ENCODE measurements at regions not wholly inside any gene's neighbourhood (a gene's known extent, or its start where the extent isn't known, plus 50 kb on each side); places are given as distances from the start of the nearest gene placed in this dataset.

DNA sequence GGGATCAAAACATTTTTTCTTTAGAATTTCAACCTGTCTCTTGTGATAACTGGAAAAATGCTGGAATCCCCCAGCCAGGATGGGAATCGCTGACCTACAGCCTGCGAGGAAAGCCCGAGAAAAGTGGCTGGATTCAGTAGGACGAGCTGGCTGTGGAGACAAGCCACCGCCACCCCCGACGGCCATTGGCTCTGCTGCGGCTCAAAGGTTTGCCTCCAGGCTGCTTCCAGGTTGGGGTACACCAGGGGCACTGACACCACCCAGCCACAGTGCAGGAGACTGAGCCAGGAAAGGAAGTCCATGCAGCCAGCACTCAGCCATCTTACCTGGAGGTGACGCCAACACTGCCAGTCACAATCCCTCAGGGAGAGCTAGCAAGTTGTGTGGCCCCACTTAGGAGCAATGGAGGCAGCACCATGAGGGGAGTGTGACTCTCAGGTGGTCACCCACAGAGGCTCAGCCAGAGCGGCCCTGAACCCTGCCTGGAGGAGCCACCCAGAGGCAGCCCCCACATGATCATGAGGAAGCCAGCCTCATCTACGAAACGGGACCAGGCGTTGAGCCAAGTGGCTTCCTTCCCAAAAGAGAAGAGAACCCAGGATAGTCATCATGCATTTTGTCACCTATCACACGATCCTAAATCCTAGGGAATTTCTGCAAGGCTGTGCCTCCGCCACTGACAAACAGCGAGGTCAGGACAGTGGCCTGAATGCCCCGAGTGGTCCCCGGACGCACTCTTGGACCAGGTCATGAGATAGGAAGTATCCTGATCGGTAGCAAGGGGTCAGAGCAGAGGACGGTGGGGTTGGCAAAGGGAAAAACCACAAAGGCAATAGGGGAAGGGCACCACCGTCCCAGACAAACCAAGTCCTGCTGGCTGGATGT, 84.8 kb downstream of the RBFOX3 start:
- H3K27me3 Mint-ChIP-seq (ENCODE audit: low read depth), result peaks cover 3% of the 10 kb centered on the region

DNA sequence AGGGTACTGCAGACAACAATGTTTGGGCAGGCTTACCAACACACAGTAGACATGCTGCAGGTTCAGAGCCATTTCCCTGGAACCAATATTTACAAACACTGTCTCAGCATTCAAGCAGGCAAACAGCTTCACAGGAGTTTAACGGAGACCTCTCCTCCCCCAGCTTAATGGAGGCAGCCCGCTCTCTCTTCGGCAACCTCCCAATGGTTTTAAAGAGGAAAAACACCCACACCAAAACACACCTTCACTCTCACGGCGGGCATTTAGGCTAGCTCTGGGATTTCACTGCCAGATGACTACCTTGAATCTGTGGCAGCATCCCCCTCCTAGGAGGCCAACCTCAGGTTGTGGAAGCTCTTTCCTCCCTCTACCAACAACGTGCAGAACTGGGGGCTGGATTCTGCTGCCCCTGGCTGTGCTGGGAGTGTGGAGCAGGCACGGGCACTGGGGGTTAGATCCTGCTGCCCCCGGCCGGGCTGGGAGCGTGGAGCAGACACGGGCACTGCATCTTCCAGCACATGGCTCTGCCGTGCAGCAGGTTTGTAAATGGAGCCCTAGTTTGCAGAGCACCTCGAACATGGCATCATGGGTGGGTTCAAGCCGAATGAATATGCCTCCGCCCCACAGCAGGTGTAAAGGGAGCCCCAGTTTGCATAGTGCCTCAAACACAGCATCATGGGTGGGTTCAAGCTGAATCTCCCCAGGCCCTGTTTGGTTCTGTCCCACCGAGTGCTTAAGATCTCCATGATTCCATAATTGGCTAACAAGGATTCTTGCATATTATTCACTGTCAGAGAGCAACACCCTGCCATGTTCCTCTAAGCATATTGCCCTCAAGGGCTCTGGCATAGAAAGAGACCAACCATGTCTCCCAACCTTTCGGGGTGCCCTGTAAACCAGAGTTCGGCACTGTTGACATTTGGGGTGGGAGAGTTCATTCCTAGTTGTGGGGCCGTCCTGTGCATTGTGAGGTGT, 86.4 kb downstream of the RBFOX3 start:
- Mint-ChIP-seq H3K36me3 (ENCODE audit: low read depth) (no peaks in the 10 kb centered on the region), H3K27ac (no peak overlapping the region), H3K9me3 (ENCODE audit: insufficient read depth) (no peaks in the 10 kb centered on the region), H3K4me3 (no peak overlapping the region), H3K27me3 (ENCODE audit: low read depth) (peaks cover 3% of the 10 kb centered on the region), H3K4me1 (ENCODE audit: low read depth) (no peaks in the 10 kb centered on the region)
- ATAC-seq (no peak), DNase-seq (no peak)
- POLR2A ChIA-PET, result no interaction called here
- CTCF ChIA-PET, result no interaction called here

More for the DNA sequence above, 84.8 kb downstream of the RBFOX3 start:
- ATAC-seq (no peak), DNase-seq (no peak)
- Mint-ChIP-seq H3K4me1 (ENCODE audit: low read depth) (no peaks in the 10 kb centered on the region), H3K9me3 (ENCODE audit: insufficient read depth) (no peaks in the 10 kb centered on the region), H3K36me3 (ENCODE audit: low read depth) (no peaks in the 10 kb centered on the region), H3K27ac (no peak overlapping the region), H3K4me3 (no peak overlapping the region)
- ChIA-PET CTCF (no interaction called here), POLR2A (no interaction called here)

DNA sequence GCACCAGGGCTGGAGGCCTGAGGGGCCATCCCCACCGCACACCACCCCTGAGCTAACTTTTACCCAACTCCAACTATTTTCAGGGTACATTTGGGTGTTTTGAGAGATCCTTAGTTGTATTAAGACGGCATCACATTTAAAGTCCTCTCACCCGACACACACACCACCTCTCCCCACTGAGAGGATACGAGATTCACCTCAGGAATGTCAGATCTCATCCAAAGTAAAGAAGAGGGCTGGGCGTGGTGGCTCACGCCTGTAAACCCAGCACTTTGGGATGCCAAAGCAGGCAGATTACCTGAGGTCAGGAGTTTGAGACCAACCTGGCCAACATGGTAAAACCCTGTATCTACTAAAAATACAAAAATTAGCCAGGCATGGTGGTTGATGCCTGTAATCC, 88.4 kb downstream of the RBFOX3 start:
- no peaks in the 10 kb centered on the region for H3K9me3 Mint-ChIP-seq (ENCODE audit: insufficient read depth)
- ATAC-seq, result no peak
- ChIA-PET CTCF (no interaction called here), POLR2A (no interaction called here)
- H3K4me3 Mint-ChIP-seq, result no peak overlapping the region
- H3K36me3 Mint-ChIP-seq (ENCODE audit: low read depth), result no peaks in the 10 kb centered on the region
- H3K4me1 Mint-ChIP-seq (ENCODE audit: low read depth), result no peaks in the 10 kb centered on the region
- no peaks in the 10 kb centered on the region for H3K27me3 Mint-ChIP-seq (ENCODE audit: low read depth)
- no peak overlapping the region for H3K27ac Mint-ChIP-seq
- no peak for DNase-seq

DNA sequence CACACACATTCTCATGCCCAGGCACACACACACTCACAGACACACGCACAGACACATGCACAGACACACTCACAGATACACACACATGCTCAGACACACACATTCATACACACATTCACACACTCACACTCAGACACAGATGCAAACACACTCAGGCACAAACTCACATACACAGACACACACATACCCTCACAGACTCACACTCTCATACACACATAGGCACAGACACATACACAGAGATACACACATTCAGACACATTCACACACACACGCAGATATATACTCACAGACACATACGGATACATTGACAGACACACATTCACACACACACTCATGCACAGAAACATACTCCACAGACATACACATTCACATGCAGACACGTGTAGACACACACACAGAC, 89.6 kb downstream of the RBFOX3 start:
- Mint-ChIP-seq H3K4me3 (no peak overlapping the region), H3K9me3 (ENCODE audit: insufficient read depth) (no peaks in the 10 kb centered on the region), H3K36me3 (ENCODE audit: low read depth) (no peaks in the 10 kb centered on the region), H3K4me1 (ENCODE audit: low read depth) (no peaks in the 10 kb centered on the region), H3K27me3 (ENCODE audit: low read depth) (no peaks in the 10 kb centered on the region), H3K27ac (no peak overlapping the region)
- ATAC-seq, result no peak
- ChIA-PET CTCF (no interaction called here), POLR2A (no interaction called here)
- DNase-seq, result no peak

DNA sequence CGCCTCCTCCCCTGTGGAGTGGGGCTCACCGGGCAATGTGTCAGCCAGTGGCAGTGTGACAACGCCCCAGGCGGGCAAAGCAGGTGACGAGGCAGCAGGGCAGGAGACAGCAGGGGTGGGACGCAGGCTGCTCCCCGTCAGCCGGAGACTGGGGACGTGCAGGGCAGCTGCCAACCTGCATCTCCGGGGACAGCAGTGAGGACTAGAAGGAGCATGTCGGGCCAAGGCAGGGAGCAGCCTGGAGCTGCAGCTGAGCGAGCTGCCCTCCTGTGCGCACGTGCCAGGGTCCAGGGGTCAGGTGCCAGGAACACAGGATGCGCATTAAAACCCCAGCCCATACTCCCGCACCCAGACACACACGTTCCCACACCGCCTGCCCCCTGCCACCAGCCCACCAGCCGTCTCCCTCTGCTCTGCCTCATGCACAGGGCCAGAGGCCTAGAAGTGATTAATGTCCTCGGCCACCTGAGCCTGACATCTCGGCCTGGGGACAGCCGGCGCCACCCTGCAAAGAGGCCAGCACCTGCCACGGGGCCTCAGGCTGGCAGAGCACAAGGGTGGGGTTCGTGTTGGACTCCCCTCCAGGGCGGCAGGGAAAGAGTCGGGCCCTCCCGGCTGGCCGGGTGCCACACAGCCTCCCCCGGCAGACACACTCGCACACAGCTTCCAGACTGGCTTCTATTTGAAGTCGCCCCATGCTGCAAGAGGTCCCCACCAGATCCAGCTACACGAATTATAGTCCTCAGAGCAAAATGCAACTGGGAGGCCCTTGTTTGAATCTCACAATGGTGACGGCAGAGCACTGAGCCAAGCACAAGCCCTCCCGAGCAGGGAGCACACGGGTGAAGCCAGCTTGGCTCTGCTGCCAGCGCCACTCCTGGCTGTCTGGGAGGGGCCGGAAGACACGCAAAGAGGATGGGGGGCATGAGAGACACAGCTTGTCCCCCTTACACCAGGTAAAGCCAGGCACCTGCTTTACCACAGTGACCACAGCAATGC, 90.4 kb downstream of the RBFOX3 start:
- CTCF ChIA-PET, result no interaction called here
- POLR2A ChIA-PET, result no interaction called here
- no peak for ATAC-seq
- H3K9me3 Mint-ChIP-seq (ENCODE audit: insufficient read depth), result no peaks in the 10 kb centered on the region
- no peaks in the 10 kb centered on the region for H3K4me1 Mint-ChIP-seq (ENCODE audit: low read depth)
- H3K27me3 Mint-ChIP-seq (ENCODE audit: low read depth), result peaks cover 3% of the 10 kb centered on the region
- no peak for DNase-seq
- H3K27ac Mint-ChIP-seq, result no peak overlapping the region
- no peaks in the 10 kb centered on the region for H3K36me3 Mint-ChIP-seq (ENCODE audit: low read depth)
- H3K4me3 Mint-ChIP-seq, result no peak overlapping the region

DNA sequence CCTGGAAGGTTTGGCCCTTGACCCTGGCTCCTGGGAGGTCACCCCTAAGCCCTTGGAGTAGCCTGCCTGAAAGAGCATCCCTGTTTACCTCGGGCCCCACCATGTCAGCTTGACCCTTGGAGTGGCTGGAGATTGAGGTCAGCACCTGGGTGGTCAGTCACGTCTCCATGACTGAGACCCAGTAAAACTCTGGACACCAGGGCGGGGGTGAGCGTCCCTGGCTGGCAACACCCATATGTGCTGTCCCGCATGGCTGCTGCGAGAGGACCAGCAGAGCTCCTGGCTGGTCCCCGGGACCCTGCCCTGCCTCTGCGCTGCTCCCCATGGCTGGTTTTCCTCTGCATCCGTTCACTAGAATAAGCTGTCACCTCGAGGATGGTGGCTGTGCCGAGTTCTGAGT, 91.2 kb downstream of the RBFOX3 start:
- DNase-seq (no peak), ATAC-seq (no peak)
- Mint-ChIP-seq H3K27me3 (ENCODE audit: low read depth) (peaks cover 3% of the 10 kb centered on the region), H3K4me3 (no peak overlapping the region), H3K4me1 (ENCODE audit: low read depth) (no peaks in the 10 kb centered on the region), H3K36me3 (ENCODE audit: low read depth) (no peaks in the 10 kb centered on the region), H3K9me3 (ENCODE audit: insufficient read depth) (no peaks in the 10 kb centered on the region), H3K27ac (no peak overlapping the region)
- ChIA-PET POLR2A (no interaction called here), CTCF (no interaction called here)

DNA sequence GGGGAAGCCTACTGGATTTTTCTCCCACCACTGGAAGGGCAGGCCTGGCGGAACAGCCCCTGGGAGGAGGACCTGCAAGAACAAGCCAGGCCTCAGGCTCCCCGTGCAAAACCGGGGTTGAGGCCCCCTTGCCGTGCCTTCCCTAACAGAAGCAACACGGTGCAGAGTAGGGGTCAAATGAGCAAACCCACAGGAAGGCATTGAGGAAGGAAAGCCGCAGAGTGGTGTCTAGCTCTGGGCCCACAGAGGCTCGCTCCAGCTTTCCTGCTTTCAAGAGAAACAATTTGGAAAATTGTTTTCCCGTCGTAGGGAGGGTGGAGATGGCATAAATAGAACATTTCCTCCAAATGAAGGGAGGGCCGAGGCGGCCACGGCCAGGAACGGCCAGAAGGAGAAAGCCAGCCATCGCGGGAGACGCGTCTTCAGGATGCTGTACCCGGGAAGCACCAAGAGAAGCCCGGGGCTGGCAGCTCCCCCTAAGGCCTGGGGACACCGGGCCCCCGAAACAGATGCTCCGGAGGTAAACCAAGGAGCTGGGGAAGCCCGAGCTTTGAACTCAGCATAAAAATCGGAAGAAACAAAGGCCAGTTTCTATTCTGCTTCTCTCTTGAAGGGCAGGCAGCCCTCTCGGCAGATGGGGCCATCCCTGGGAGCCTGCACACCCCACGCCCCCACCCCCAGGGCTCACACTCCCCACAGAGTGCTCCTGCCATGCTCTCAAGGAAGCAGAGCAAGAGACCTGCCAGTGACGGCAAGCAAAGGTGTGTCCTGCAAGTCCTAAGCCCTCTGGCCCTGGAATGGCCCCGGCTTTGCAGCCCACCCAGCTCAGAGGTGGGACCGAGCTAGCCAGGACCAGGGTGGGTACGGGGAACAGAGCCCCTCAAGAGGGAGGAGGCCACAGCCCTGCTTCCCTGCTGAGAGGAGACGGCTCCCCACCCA, 92.0 kb downstream of the RBFOX3 start:
- ChIA-PET POLR2A (no interaction called here), CTCF (no interaction called here)
- Mint-ChIP-seq H3K4me3 (no peak overlapping the region), H3K27ac (no peak overlapping the region), H3K36me3 (ENCODE audit: low read depth) (no peaks in the 10 kb centered on the region), H3K27me3 (ENCODE audit: low read depth) (peaks cover 3% of the 10 kb centered on the region), H3K4me1 (ENCODE audit: low read depth) (no peaks in the 10 kb centered on the region), H3K9me3 (ENCODE audit: insufficient read depth) (no peaks in the 10 kb centered on the region)
- ATAC-seq (no peak), DNase-seq (no peak)

DNA sequence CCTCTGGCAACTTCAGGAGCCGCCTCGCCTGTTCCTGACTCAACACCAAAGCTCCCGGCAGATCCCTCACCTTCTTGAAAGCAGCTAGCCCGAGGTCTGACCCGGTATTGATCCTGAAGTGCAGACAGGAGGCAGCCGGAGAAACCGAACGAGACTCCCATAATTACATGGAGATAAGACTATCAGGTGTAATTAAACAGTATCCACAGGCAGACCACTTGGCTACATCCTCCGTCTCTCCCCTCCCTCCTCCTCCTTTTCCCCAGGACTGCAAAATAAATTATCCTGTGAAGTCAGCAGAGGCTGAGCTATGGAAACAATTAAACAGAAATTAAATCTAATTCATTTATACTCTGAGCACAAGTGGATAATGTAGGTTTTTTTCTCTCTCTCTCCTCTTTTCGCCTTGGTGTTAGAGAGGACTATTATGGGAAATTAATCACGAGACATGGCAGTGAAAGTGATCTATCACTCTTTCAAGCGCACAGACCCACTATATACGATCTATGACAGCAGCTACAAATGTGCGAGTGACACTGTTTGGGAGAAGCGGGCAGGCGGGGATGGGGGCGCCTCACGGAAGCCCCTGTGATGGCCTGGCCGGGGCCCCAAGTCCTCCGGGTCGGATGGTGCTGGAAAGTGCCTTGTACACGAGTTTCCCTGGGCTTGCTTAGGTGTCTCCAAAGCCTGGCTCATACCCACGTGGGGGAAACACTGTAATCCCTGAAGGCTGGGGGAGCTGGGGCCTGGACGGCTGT, 92.8 kb downstream of the RBFOX3 start:
- no peaks in the 10 kb centered on the region for H3K36me3 Mint-ChIP-seq (ENCODE audit: low read depth)
- ATAC-seq, result no peak
- H3K4me1 Mint-ChIP-seq (ENCODE audit: low read depth), result no peaks in the 10 kb centered on the region
- no peak overlapping the region for H3K27ac Mint-ChIP-seq
- no peak overlapping the region for H3K4me3 Mint-ChIP-seq
- ChIA-PET POLR2A (no interaction called here), CTCF (no interaction called here)
- DNase-seq, result no peak
- no peaks in the 10 kb centered on the region for H3K9me3 Mint-ChIP-seq (ENCODE audit: insufficient read depth)
- H3K27me3 Mint-ChIP-seq (ENCODE audit: low read depth), result peaks cover 3% of the 10 kb centered on the region

DNA sequence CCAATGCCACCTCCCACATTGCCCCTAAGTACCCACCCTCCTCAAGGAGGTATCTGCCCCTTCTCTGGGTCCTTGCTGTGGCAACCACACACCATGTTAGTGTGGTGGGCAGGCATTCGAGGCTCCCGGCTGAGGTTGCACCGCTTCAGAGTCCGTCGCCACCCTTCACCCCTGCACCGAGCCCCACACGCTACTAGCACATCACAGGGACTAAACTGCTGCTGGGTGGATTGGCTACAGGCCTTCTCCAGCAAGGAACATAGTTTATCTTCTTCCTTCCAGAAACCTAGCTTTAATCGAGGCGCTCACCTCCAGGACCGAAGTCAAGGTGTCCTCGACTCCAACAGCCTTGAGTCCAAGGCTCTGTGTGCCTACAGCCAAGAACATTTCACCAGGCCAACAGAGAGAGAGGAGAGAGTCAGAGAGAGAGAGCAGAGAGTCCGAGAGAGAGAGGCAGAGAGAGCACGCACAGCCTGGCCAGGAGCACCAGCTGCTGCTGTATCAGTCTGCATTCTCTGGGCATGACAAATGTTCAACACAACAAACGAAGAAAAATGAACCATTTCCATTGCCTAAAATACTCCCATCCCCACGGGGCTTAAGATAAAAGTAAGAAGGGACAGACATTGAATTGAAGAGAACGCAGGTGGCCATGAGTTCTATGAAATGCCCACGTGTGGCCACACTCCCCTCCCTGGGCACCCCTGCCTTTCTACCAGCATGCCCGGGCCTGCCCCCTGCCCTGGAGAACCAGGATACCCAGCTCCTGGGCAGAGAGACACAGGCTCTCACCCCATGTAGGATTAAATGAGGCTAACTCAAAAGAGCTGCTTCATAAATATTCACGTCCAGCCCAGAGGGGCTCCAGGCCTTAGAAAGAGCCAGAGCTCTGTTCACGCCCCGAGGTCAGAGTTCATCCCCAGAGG, 94.9 kb downstream of the RBFOX3 start:
- no peaks in the 10 kb centered on the region for H3K4me1 Mint-ChIP-seq (ENCODE audit: low read depth)
- DNase-seq (no peak), ATAC-seq (no peak)
- no peak overlapping the region for H3K4me3 Mint-ChIP-seq
- ChIA-PET POLR2A (no interaction called here), CTCF (no interaction called here)
- peak overlapping the region; percentile 32 for H3K27ac Mint-ChIP-seq
- H3K36me3 Mint-ChIP-seq (ENCODE audit: low read depth), result no peaks in the 10 kb centered on the region
- no peaks in the 10 kb centered on the region for H3K9me3 Mint-ChIP-seq (ENCODE audit: insufficient read depth)
- H3K27me3 Mint-ChIP-seq (ENCODE audit: low read depth), result peaks cover 3% of the 10 kb centered on the region

DNA sequence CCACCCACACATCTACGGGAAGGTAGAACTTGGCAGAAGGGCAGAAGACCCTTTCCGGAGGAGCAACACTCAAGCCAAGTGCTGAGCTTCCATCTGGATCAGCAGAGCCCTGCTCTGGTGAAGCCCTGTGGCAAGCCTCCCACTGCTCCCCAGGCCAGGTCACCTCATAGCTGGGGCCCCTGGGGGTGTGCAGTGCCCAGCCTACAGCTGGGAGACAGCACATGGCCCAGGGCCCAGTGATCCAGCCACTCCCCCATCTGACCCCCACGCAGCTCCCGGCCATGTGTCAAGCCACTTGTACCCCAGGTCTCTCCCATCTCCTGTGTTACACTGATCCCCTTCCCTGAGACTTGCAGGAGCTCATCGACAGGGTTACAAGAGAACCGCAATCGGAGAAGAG, 95.7 kb downstream of the RBFOX3 start:
- CTCF ChIA-PET, result no interaction called here
- DNase-seq, result no peak

More for the DNA sequence above, 95.7 kb downstream of the RBFOX3 start:
- Mint-ChIP-seq H3K27me3 (ENCODE audit: low read depth) (peaks cover 3% of the 10 kb centered on the region), H3K9me3 (ENCODE audit: insufficient read depth) (no peaks in the 10 kb centered on the region), H3K27ac (no peak overlapping the region), H3K4me3 (no peak overlapping the region), H3K36me3 (ENCODE audit: low read depth) (no peaks in the 10 kb centered on the region), H3K4me1 (ENCODE audit: low read depth) (no peaks in the 10 kb centered on the region)
- POLR2A ChIA-PET, result no interaction called here
- no peak for ATAC-seq

All from activated CD8-positive, alpha-beta T cell treated with anti-CD3 and anti-CD28 coated beads, Interleukin-2, amount 10 ng/mL, durations not matched to agents 7 days and 5 days (primary cell).